Kidney epithelial cell (primary cell): ENCODE measurements at regions not wholly inside any gene's neighbourhood (a gene's known extent, or its start where the extent isn't known, plus 50 kb on each side); places are given as distances from the start of the nearest gene placed in this dataset.

Experiments
- DNase-seq: peaks from one replicate; pipeline ENCODE4 v3.0.0-alpha.2; 2010; ENCODE audit warnings: low read depth
- H3K27me3 ChIP-seq: 2 replicates; pipeline ENCODE4 v1.6.0; 2011; ENCODE audit warnings: low read length; ENCODE audit not compliant: control insufficient read depth, insufficient read depth
- H3K36me3 ChIP-seq: 2 replicates; pipeline ENCODE4 v1.5.1; 2011; ENCODE audit warnings: low read length; ENCODE audit not compliant: control insufficient read depth, insufficient read depth
- H3K4me3 ChIP-seq: 2 replicates; pipeline ENCODE4 v1.5.1; 2011; ENCODE audit warnings: low read depth, mild to moderate bottlenecking, control low read depth, low read length
- CTCF ChIP-seq: IDR thresholded peaks from 2 replicates; pipeline ENCODE4 v1.5.1; 2011; ENCODE audit warnings: mild to moderate bottlenecking, moderate library complexity, low read length, control low read depth, inconsistent platforms; ENCODE audit not compliant: insufficient read depth, poor library complexity, severe bottlenecking

GRCh38 chr12:92349635-92350034 lies 204.0 kb upstream of the BTG1 start:
- H3K27me3 ChIP-seq = no peaks in the 10 kb centered on the region
- H3K36me3 ChIP-seq = no peaks in the 10 kb centered on the region
- H3K4me3 ChIP-seq = no peak overlapping the region
- DNase-seq = no peak
- TF ChIP-seq CTCF = no peak

- Histone ChIP-seq H3K4me3 (no peak overlapping the region), H3K27me3 (no peaks in the 10 kb centered on the region), H3K36me3 (no peaks in the 10 kb centered on the region)
- TF ChIP-seq CTCF = no peak
- no peak for DNase-seq
Observed at GRCh38 chr12:92342574-92342973, 196.9 kb upstream of the BTG1 start.

GRCh38 chr12:92341065-92341668 lies 195.5 kb upstream of the BTG1 start:
- Histone ChIP-seq H3K4me3 (no peak overlapping the region), H3K27me3 (no peaks in the 10 kb centered on the region), H3K36me3 (no peaks in the 10 kb centered on the region)
- no peak for DNase-seq
- no peak for TF ChIP-seq CTCF

GRCh38 chr12:92340441-92341064 lies 194.9 kb upstream of the BTG1 start:
- Histone ChIP-seq H3K27me3 (no peaks in the 10 kb centered on the region), H3K4me3 (no peak overlapping the region), H3K36me3 (no peaks in the 10 kb centered on the region)
- no peak for DNase-seq
- TF ChIP-seq CTCF = no peak

GRCh38 chr12:92340003-92340402 lies 194.4 kb upstream of the BTG1 start:
- TF ChIP-seq CTCF = no peak
- H3K36me3 ChIP-seq = no peaks in the 10 kb centered on the region
- no peak overlapping the region for H3K4me3 ChIP-seq
- H3K27me3 ChIP-seq = no peaks in the 10 kb centered on the region
- no peak for DNase-seq
